ENCODE measurements at regions not wholly inside any gene's neighbourhood (a gene's known extent, or its start where the extent isn't known, plus 50 kb on each side); places are given as distances from the start of the nearest gene placed in this dataset.

DNA sequence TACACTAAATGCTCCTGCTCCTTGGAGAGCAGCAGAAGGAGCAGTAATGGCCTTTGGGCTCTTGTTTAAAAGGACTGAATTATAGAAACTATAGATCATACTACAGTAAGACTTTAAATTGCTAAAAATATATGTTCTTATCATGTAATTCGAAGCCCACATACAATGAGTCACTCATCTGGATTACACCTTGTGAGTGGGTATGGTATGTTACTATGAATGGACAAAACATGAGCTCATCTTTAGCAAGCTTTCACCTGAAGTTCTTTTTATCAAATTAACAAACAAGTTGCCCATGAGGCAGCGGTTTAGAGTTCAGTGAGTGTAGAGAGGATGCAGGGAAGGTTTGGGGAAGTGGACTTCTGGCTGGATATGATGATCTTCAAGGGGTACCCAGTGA lies 114.4 kb upstream of the CCN2 start:
- 50 to 52% methylated on average over 2 of the region's 2 CpGs for WGBS, 2 donors
- H3K4me3 ChIP-seq, result no peak overlapping the region
- H3K9me3 ChIP-seq, result no peaks in the 10 kb centered on the region
- no peaks in the 10 kb centered on the region for H3K36me3 ChIP-seq
- DNase-seq, result no peak
- H3K27me3 ChIP-seq, result no peaks in the 10 kb centered on the region
- H3K27ac ChIP-seq, result no peak overlapping the region
- no peak for TF ChIP-seq POLR2A (IDR thresholded peaks at IDR 0.05)
- TF ChIP-seq, protein P1, sequence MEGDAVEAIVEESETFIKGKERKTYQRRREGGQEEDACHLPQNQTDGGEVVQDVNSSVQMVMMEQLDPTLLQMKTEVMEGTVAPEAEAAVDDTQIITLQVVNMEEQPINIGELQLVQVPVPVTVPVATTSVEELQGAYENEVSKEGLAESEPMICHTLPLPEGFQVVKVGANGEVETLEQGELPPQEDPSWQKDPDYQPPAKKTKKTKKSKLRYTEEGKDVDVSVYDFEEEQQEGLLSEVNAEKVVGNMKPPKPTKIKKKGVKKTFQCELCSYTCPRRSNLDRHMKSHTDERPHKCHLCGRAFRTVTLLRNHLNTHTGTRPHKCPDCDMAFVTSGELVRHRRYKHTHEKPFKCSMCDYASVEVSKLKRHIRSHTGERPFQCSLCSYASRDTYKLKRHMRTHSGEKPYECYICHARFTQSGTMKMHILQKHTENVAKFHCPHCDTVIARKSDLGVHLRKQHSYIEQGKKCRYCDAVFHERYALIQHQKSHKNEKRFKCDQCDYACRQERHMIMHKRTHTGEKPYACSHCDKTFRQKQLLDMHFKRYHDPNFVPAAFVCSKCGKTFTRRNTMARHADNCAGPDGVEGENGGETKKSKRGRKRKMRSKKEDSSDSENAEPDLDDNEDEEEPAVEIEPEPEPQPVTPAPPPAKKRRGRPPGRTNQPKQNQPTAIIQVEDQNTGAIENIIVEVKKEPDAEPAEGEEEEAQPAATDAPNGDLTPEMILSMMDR (IDR thresholded peaks at IDR 0.05), result no peak
- peaks cover 0 to 9% (median 0%) of the 10 kb centered on the region in 3 donors for H3K4me1 ChIP-seq
- intact Hi-C loops (cut with DNase I), result no loop called here

DNA sequence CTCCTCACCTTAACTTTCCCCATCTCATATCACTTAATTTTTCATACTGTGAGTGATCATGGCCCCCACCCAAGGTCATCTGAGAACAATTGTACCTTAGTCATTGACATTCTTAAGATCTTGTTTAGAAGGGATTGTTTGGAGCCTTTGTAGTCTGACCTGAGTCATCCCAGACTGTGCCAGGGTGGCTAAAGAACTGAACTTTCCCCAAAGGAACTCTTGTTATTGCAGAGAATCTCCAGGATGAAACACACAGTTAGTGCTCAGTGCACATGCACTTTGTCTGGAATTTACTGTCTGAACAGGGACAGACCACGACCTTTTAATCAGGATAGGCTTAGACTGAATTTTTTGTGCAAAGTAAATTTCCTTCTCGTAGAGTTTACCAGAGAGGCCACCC lies 112.6 kb upstream of the CCN2 start:
- Histone ChIP-seq H3K9me3 (no peaks in the 10 kb centered on the region), H3K27me3 (no peaks in the 10 kb centered on the region), H3K4me3 (no peak overlapping the region), H3K27ac (peak overlapping the region in 1 of 4 donors; percentile 19), H3K36me3 (no peaks in the 10 kb centered on the region), H3K4me1 (peaks cover 0 to 9% (median 0%) of the 10 kb centered on the region in 3 donors)
- no peak for DNase-seq
- TF ChIP-seq, protein P1 (IDR thresholded peaks at IDR 0.05), result no peak
- TF ChIP-seq POLR2A (IDR thresholded peaks at IDR 0.05), result no peak
- 31 to 46% methylated on average over 2 of the region's 2 CpGs for WGBS, 2 donors
- intact Hi-C loops (cut with DNase I), result no loop called here

DNA sequence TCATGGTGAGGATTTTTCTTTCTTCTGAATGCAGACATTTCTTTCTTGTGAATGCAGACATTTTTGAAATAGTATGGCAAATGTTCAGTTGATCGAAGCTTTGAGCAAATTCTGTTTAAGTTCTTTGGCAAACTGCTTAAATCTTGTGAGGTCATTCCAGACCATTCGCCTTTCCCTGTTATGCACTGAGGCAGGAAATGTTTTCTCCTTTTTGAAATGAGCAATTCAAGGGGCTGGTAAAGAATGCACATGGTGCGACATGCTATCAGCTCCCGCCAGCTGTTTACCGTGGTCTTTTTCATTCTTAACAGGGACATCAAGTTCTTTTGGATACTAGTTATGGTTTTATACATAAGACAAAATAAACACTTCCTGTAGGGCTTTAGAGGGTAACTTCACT lies 112.0 kb upstream of the CCN2 start:
- no peak for TF ChIP-seq POLR2A (IDR thresholded peaks at IDR 0.05)
- TF ChIP-seq, protein P1 (IDR thresholded peaks at IDR 0.05), result no peak
- intact Hi-C loops (cut with DNase I), result no loop called here
- Histone ChIP-seq H3K4me3 (no peak overlapping the region), H3K27ac (peak overlapping the region in 1 of 4 donors; percentile 19), H3K27me3 (no peaks in the 10 kb centered on the region), H3K36me3 (no peaks in the 10 kb centered on the region), H3K9me3 (no peaks in the 10 kb centered on the region), H3K4me1 (peaks cover 0 to 9% (median 0%) of the 10 kb centered on the region in 3 donors)
- no peak for DNase-seq
- 73 to 83% methylated on average over 5 of the region's 5 CpGs for WGBS, 2 donors

DNA sequence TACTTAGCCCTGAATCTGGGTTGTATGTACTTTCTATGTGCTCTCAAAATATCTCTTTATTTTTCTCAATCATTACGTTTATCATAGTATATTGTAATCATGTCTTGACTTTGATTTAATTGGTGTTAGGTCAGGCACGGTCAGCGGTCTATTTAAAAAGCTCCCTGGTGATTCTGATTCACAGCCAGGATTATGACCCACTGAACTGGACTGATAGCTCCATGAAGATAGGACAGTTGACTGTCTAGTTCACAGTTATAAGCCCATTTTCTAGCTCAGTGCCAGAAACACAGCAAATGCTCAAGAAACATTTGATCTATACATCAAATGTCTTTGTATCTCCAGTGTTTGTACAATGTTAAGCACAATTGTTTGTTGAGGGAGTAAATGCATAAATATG lies 111.5 kb upstream of the CCN2 start:
- intact Hi-C loops (cut with DNase I), result no loop called here
- Histone ChIP-seq H3K4me3 (no peak overlapping the region), H3K9me3 (no peaks in the 10 kb centered on the region), H3K27ac (no peak overlapping the region), H3K36me3 (no peaks in the 10 kb centered on the region), H3K4me1 (peaks cover 0 to 9% (median 0%) of the 10 kb centered on the region in 3 donors), H3K27me3 (no peaks in the 10 kb centered on the region)
- no peak for DNase-seq
- no peak for TF ChIP-seq POLR2A (IDR thresholded peaks at IDR 0.05)
- TF ChIP-seq, protein P1 (IDR thresholded peaks at IDR 0.05), result no peak
- WGBS, 2 donors, result 66 to 87% methylated on average over 3 of the region's 3 CpGs

DNA sequence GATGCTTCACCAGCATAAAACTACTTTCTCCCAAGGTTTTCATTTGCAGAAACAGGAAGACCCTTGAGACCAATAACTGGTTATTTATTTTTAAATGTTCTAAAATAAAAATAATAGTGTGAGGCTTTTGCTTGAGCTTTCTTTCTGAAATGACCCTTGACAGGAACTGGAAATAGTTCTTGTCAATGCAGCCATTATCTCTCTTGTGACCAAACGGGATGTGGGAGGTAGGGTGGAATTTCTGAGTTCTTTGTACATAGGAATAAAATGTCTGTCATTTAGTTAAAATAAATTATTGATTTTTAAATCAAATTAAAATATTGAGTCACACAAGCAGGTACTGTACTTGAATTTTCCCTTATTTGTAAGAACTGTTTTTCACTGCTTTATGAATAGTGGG lies 110.2 kb upstream of the CCN2 start:
- intact Hi-C loops (cut with DNase I), result no loop called here
- Histone ChIP-seq H3K9me3 (no peaks in the 10 kb centered on the region), H3K4me1 (peaks cover 0 to 9% (median 0%) of the 10 kb centered on the region in 3 donors), H3K27me3 (no peaks in the 10 kb centered on the region), H3K36me3 (no peaks in the 10 kb centered on the region), H3K27ac (no peak overlapping the region), H3K4me3 (no peak overlapping the region)
- 48 to 59% methylated on average over 1 of the region's 1 CpG for WGBS, 2 donors
- DNase-seq, result no peak
- TF ChIP-seq, protein P1 (IDR thresholded peaks at IDR 0.05), result no peak
- no peak for TF ChIP-seq POLR2A (IDR thresholded peaks at IDR 0.05)
